SH-SY5Y (cell line): ENCODE measurements at regions not wholly inside any gene's neighbourhood (a gene's known extent, or its start where the extent isn't known, plus 50 kb on each side); places are given as distances from the start of the nearest gene placed in this dataset.

Experiments
- GATA2 ChIP-seq: IDR thresholded peaks from 2 replicates; pipeline ENCODE4 v1.6.1; 2011; ENCODE audit warnings: mild to moderate bottlenecking, low read depth, low read length
- GATA3 ChIP-seq: IDR thresholded peaks from 2 replicates; pipeline ENCODE4 v1.6.1; 2011; ENCODE audit warnings: low read depth, mild to moderate bottlenecking, low read length, moderate library complexity

DNA sequence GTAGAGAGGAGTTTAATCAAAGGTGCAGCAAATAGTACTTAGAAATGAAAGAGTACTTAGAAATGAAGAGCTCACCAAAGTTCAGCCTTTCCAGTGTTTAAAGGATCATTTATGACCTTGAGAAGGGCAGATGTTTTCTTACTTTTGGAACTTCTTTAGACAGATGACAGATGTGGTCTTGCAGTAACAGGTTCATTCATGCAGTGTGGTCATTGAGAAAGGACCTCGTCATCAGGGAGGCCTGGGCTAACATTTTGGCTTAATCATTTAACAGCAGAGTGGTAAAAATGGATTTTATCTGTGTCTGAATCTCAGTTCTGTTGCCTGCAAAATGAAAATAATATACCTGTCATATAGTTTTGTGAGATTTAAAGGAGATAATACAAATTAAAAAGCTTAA is 75.1 kb upstream of the NT5C1B start:
- TF ChIP-seq GATA2 (no peak), GATA3 (no peak)
